ENCODE measurements at regions not wholly inside any gene's neighbourhood (a gene's known extent, or its start where the extent isn't known, plus 50 kb on each side); places are given as distances from the start of the nearest gene placed in this dataset.

- DNase-seq, result no peak
Observed at GRCh38 chr9:106682420-106682819, 180.5 kb upstream of the ZNF462 start.

DNA sequence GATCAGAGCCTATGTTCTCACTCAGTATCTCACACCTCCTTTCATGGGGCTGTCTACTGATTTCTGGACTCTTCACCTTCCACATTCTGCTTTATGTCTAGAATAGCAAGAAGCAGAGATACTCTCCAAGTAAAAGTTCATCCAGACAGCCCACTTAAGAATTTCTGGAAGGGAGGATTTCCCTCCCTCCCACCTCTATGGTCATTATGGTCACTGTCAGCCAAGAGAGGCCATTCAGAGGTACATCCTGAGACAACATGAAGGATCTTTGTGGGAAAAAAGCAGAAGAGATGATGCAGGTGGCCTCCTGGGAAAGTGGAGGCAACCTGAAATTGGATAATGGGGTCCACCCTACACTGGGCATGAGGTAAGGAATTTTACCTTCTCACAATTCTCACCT is 179.5 kb upstream of the ZNF462 start:
- no peak for DNase-seq

GRCh38 chr9:106684940-106685695 is 177.8 kb upstream of the ZNF462 start:
- DNase-seq, result no peak

GRCh38 chr9:106689089-106689488 is 173.9 kb upstream of the ZNF462 start:
- DNase-seq, result no peak

GRCh38 chr9:106691627-106692026 is 171.3 kb upstream of the ZNF462 start:
- no peak for DNase-seq

DNA sequence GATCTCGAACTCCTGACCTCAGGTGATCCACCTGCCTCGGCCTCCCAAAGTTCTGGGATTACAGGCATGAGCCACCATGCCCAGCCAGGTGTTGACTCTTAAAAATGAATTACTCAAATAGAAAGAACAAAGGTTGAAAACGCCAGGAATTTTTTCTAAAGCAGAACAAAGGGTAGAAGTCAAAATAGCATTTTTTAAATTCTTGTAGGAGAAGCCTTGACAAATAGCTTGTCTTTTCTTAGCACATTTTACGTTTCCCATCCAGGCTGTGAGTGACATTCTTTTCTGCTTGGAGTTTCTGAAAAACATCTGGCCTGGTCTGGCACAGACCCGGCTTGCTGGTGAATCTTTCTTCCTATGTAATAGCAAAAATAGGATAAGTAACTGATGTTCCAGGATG is 169.4 kb upstream of the ZNF462 start:
- no peak for DNase-seq

DNA sequence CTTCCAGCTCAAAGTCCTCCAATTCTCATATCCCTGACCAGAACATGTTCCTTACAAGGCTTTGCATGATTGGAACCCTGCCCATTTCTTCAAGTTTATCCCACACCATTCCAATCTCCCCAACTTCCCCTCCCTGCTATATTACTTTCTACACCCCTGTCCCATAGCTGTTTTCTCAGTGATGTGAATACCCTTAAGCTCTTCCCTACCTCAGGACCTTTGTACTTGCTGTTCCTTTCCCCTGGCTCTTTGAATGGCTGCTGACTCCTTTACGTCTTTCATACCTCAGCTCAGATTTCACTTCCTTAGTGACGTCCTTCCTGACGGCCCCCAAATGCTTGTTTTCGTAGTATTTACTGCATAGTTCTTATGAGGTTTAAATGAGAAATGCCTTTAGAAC is 166.2 kb upstream of the ZNF462 start:
- DNase-seq, result no peak

- no peak for DNase-seq
Observed at GRCh38 chr9:106697390-106697749, 165.6 kb upstream of the ZNF462 start.

DNA sequence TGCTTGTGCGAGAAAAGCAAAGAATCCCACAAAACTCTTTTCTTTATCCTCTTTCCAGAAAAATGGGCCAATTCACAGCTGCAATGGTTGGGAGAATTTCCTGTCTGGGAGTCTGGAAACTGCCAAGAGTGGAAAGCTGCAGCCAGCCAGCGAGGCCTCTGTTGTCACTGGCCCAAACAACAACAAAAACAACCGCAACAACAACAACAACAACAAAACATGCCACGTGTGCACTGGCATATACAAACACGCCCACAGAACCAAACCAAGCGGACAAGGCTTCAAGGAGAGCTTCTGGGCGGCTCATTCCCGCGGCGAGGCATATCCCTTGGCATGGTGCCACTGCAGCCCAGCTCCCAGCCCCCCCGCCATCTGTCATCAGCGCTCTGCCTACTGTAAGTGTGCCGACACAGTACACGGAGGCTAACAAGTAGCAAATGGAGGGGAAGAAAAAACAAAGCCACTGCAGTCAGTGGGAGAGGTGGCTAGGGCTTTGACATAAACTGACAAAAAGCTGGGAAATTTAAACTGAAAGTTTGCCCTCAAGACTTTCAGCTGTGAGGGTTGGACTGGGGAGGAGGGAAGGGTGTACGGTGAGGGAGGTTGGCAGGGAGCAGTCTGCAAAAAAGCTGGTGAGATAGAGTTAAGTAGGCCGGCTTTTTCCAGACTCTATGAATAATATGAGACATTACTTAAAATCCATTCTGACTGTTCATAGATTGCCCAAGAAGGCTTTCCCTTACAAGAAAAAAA is 165.0 kb upstream of the ZNF462 start:
- no peak for DNase-seq

GRCh38 chr9:106700676-106701075 is 162.3 kb upstream of the ZNF462 start:
- DNase-seq, result no peak

DNA sequence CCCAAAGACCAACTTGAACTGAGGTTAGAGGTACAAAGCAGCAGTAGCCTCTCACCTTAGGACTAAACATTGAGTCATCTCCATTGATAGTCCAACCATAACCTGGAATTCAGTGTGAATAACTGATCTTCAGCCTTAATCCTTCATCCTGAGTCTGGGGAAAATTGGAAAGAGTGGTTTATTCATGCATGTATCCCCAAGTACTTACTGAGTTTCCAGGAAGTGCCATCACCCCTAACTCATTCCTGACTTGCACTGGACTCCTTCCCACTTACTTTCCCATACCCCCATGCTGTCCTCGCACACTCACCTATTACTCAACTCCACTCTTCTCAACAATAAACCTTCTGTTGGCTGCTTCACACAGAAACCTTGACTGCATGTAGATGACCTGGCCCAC is 161.4 kb upstream of the ZNF462 start:
- no peak for DNase-seq

GRCh38 chr9:106704056-106704615 is 158.8 kb upstream of the ZNF462 start:
- no peak for DNase-seq

GRCh38 chr9:106707291-106707690 is 155.7 kb upstream of the ZNF462 start:
- DNase-seq, result no peak

DNA sequence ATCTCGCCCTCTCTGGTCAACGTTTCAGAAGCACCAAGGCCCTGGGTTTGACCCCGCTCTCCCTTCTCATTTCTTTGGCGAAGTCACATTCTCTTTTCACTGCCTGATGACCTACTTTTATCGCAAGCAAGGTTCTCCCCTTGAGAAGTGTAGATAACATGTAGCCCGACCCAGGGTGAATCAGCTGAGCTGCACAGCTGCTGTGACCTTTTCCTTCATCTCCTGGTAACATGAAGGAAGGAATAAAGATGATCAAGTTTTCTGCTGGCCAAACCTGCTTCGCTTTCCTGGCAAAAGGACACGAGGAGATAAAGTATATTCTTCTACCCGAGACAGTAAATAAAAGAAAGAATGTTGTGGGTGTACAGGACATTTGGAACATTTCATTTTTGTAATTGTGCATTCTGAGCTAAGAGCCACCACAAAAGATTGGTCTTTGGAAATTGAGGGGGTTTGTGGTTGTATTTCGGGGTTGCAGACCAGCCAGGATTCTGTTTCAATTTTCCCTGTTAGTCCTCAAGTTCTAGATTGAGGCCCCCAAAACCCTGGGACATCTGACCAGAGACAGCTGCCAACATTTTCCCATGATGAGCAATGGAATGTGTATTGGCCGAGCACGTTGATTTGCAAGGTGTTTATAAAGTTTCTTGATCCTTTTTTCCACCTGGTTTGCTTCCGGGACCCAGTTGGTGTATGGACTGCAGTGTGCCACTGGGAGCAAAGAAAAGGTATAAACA is 155.1 kb upstream of the ZNF462 start:
- no peak for DNase-seq

GRCh38 chr9:106708475-106709146 is 154.4 kb upstream of the ZNF462 start:
- no peak for DNase-seq

- no peak for DNase-seq
Observed at GRCh38 chr9:106712279-106712678, 150.7 kb upstream of the ZNF462 start.

DNA sequence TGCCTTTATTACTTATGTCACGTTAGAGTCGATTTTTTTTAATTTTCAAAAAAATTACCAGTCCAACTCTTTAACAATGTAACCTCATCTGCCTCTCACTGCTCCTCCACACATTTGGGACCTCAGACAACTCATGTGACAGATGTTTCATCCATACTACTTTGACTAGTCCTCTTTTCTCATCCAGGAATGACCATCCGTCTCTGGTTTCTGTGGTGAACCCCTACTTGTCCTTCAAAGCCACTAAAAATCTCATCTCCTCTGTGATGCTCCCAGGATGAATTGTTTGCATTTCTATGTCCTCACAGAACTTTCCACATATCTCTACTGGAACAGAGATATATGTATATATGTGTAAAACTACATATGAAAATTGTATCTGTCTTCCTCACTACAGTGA is 149.8 kb upstream of the ZNF462 start:
- DNase-seq, result no peak

DNA sequence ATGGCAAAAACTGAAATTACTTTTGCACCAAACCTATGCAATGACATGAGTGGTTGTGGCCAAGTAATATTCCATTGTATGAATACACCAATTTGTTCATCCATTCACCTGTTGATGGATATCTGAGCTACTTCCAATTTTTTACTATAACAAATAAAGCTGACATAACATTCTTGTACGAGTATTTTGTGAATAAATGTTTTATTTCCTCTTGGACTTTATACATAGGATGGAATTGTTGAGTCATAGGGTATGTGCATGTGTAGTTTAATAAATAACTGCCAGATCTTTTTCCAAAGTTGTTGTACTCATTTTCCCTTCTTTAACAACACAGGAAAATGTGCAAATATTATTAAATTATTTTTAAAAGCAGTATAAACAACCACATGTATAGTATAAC is 146.1 kb upstream of the ZNF462 start:
- no peak for DNase-seq

DNA sequence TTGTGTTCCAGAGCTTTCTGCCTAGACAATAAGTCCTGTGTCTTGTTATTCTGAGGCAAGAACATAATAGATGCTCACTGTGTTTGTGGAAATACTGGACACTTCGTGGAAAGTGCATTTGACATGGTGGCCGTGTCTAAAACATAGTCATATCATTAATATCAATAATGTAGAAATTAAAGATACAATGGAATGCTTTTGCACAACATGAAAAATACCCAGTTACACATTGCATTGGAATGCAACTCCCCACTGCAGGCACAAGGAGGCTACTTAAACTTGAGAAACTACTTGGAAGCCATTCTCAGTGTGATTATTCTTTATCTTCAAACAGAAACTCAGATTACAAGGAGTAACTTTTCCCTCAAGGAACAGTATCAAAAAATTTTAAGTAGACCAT is 145.3 kb upstream of the ZNF462 start:
- DNase-seq, result no peak

GRCh38 chr9:106718936-106719335 is 144.0 kb upstream of the ZNF462 start:
- DNase-seq, result no peak

- no peak for DNase-seq
Observed at GRCh38 chr9:106722051-106722753, 140.8 kb upstream of the ZNF462 start.

- no peak for DNase-seq
Observed at GRCh38 chr9:106723926-106724325, 139.0 kb upstream of the ZNF462 start.

Measured in GF-D8 (cell line).